GM12892 (cell line): ENCODE measurements at regions not wholly inside any gene's neighbourhood (a gene's known extent, or its start where the extent isn't known, plus 50 kb on each side); places are given as distances from the start of the nearest gene placed in this dataset.

Experiments
- POLR2AphosphoS5 ChIP-seq: IDR thresholded peaks from 2 replicates; pipeline ENCODE4 v1.6.1; 2011; ENCODE audit warnings: low read depth, low read length, control low read depth
- TAF1 ChIP-seq: IDR thresholded peaks from 2 replicates; pipeline ENCODE4 v1.6.1; 2011; ENCODE audit warnings: low read depth, mild to moderate bottlenecking, control low read depth, low read length, borderline replicate concordance

DNA sequence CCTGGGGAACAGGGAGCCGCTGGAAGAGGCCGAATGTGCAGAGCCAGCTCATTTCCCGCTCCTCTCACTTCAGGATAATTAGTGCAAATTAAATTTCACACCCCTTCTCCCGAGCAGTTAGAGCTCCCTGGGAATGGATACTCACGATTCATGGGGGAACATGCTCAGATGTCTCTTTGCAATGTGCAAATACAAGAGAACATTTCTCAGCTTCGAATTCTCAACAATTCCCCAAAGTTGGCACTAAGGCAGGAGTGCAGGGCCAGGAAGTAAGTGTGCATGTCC is 54.9 kb downstream of the CAMK2N1 start:
- TF ChIP-seq TAF1 (no peak), POLR2AphosphoS5 (no peak)
